ENCODE measurements at regions not wholly inside any gene's neighbourhood (a gene's known extent, or its start where the extent isn't known, plus 50 kb on each side); places are given as distances from the start of the nearest gene placed in this dataset.

- H3K4me3 ChIP-seq = no peak overlapping the region
- no peaks in the 10 kb centered on the region for H3K4me1 ChIP-seq
- H3K27me3 ChIP-seq = no peaks in the 10 kb centered on the region
- TF ChIP-seq POLR2A (IDR thresholded peaks at IDR 0.05) (no peak), CTCF (IDR thresholded peaks at IDR 0.05) (no peak)
- intact Hi-C loops (cut with DNase I; ENCODE audit: low total_unique reads) = loop anchor here (10.0 kb wide), 1 partner anchor 706 kb away; the partner anchor contains the start of gene NUAK1
- H3K27ac ChIP-seq = no peak overlapping the region
- no peaks in the 10 kb centered on the region for H3K36me3 ChIP-seq
- no peaks in the 10 kb centered on the region for H3K9me3 ChIP-seq
- no peak for DNase-seq
Measured at GRCh38 chr12:105428793-105429395, 98.4 kb downstream of the C12orf75 start.

GRCh38 chr12:105429511-105429910, 99.0 kb downstream of the C12orf75 start:
- no peak overlapping the region for H3K27ac ChIP-seq
- no peaks in the 10 kb centered on the region for H3K36me3 ChIP-seq
- intact Hi-C loops (cut with DNase I; ENCODE audit: low total_unique reads) = loop anchor here (10.0 kb wide), 1 partner anchor 705 kb away; the partner anchor contains the start of gene NUAK1
- DNase-seq = no peak
- TF ChIP-seq CTCF (IDR thresholded peaks at IDR 0.05) (no peak), POLR2A (IDR thresholded peaks at IDR 0.05) (no peak)
- H3K9me3 ChIP-seq = no peaks in the 10 kb centered on the region
- no peaks in the 10 kb centered on the region for H3K4me1 ChIP-seq
- no peak overlapping the region for H3K4me3 ChIP-seq
- H3K27me3 ChIP-seq = no peaks in the 10 kb centered on the region

- H3K27ac ChIP-seq = no peak overlapping the region
- DNase-seq = no peak
- no peaks in the 10 kb centered on the region for H3K36me3 ChIP-seq
- intact Hi-C loops (cut with DNase I; ENCODE audit: low total_unique reads) = no loop called here
- H3K9me3 ChIP-seq = no peaks in the 10 kb centered on the region
- no peaks in the 10 kb centered on the region for H3K27me3 ChIP-seq
- H3K4me1 ChIP-seq = no peaks in the 10 kb centered on the region
- no peak overlapping the region for H3K4me3 ChIP-seq
- TF ChIP-seq CTCF (IDR thresholded peaks at IDR 0.05) (no peak), POLR2A (IDR thresholded peaks at IDR 0.05) (no peak)
Measured at GRCh38 chr12:105431537-105432100, 101.1 kb downstream of the C12orf75 start.

- no peak overlapping the region for H3K4me3 ChIP-seq
- H3K27me3 ChIP-seq = no peaks in the 10 kb centered on the region
- H3K4me1 ChIP-seq = no peaks in the 10 kb centered on the region
- no peak overlapping the region for H3K27ac ChIP-seq
- no peak for TF ChIP-seq POLR2A (IDR thresholded peaks at IDR 0.05)
- TF ChIP-seq CTCF (IDR thresholded peaks at IDR 0.05) = no peak
- no peaks in the 10 kb centered on the region for H3K36me3 ChIP-seq
- intact Hi-C loops (cut with DNase I; ENCODE audit: low total_unique reads) = no loop called here
- no peak for DNase-seq
- H3K9me3 ChIP-seq = no peaks in the 10 kb centered on the region
Measured at GRCh38 chr12:105433804-105434203, 103.3 kb downstream of the C12orf75 start.

GRCh38 chr12:105436636-105437035, 106.1 kb downstream of the C12orf75 start:
- no peak for DNase-seq
- Histone ChIP-seq H3K27me3 (no peaks in the 10 kb centered on the region), H3K4me1 (no peaks in the 10 kb centered on the region), H3K4me3 (no peak overlapping the region), H3K9me3 (no peaks in the 10 kb centered on the region), H3K27ac (no peak overlapping the region), H3K36me3 (no peaks in the 10 kb centered on the region)
- intact Hi-C loops (cut with DNase I; ENCODE audit: low total_unique reads) = no loop called here
- TF ChIP-seq CTCF (IDR thresholded peaks at IDR 0.05) = no peak
- no peak for TF ChIP-seq POLR2A (IDR thresholded peaks at IDR 0.05)

Measured in uterus (tissue), 3 donors.